Mucosa of descending colon (tissue), 3 donors: ENCODE measurements at regions not wholly inside any gene's neighbourhood (a gene's known extent, or its start where the extent isn't known, plus 50 kb on each side); places are given as distances from the start of the nearest gene placed in this dataset.

Experiments used
- ATAC-seq: fragments of 200-7000 bp; cut with Tn5 transposase; one replicate; pipeline ENCODE4 v1.9.1; 2020; ENCODE audit warnings: mild to moderate bottlenecking, moderate library complexity
- DNase-seq, 3 donors: peaks; one replicate each; pipeline ENCODE4 v3.0.0-alpha.2; 2020
- H3K36me3 ChIP-seq: fragments of 200-600 bp; one replicate; pipeline ENCODE4 v1.8.0; 2021; ENCODE audit warnings: low read depth, mild to moderate bottlenecking
- H3K4me1 ChIP-seq: fragments of 200-600 bp; one replicate; pipeline ENCODE4 v1.8.0; 2021; ENCODE audit warnings: low read depth, mild to moderate bottlenecking
- H3K4me3 ChIP-seq: fragments of 200-600 bp; one replicate; pipeline ENCODE4 v1.8.0; 2021; ENCODE audit warnings: mild to moderate bottlenecking
- H3K9me3 ChIP-seq: fragments of 200-600 bp; one replicate; pipeline ENCODE4 v1.8.0; 2021; ENCODE audit warnings: mild to moderate bottlenecking
- CTCF ChIP-seq: fragments of 200-600 bp; IDR thresholded peaks from one replicate; pipeline ENCODE4 v1.8.0; 2022; ENCODE audit warnings: antibody characterized with exemption, mild to moderate bottlenecking
- intact Hi-C, 2 donors: fragments of 100-400 bp; cut with DNase I in 1 of 2; cut with micrococcal nuclease in 1 of 2; formaldehyde crosslinking; loops; one replicate each; pipeline versions ENCODE4 v1.11.0 to v1.11.1; 2022; cut with DNase I, micrococcal nuclease
- donor health status: DM: no; HTN: no; CAD: no; lungs with moderate emphysema.
- donor health status: DM: no; HTN: no; CAD: no.
- donor health status: DM: no; HTN: yes; CAD: no.

GRCh38 chr5:166382031-166382430 is 1909.4 kb upstream of the WWC1 start:
- TF ChIP-seq CTCF, result no peak
- Histone ChIP-seq H3K9me3 (peaks cover 26% of the 10 kb centered on the region), H3K4me1 (no peaks in the 10 kb centered on the region), H3K36me3 (no peaks in the 10 kb centered on the region), H3K4me3 (no peak overlapping the region)
- DNase-seq (no peak), ATAC-seq (no peak)
- intact Hi-C loops, result no loop called here

GRCh38 chr5:166398131-166398530 is 1893.3 kb upstream of the WWC1 start:
- Histone ChIP-seq H3K4me3 (no peak overlapping the region), H3K9me3 (peaks cover 9% of the 10 kb centered on the region), H3K36me3 (no peaks in the 10 kb centered on the region), H3K4me1 (no peaks in the 10 kb centered on the region)
- intact Hi-C loops, result no loop called here
- no peak for ATAC-seq
- no peak for TF ChIP-seq CTCF
- DNase-seq, result no peak

- no peak for TF ChIP-seq CTCF
- Histone ChIP-seq H3K36me3 (no peaks in the 10 kb centered on the region), H3K9me3 (peaks cover 8% of the 10 kb centered on the region), H3K4me3 (no peak overlapping the region), H3K4me1 (no peaks in the 10 kb centered on the region)
- ATAC-seq, result no peak
- no peak for DNase-seq
- intact Hi-C loops, result no loop called here
Measured at GRCh38 chr5:166399781-166400180, 1891.7 kb upstream of the WWC1 start.

GRCh38 chr5:166401391-166401790 is 1890.1 kb upstream of the WWC1 start:
- intact Hi-C loops, result no loop called here

GRCh38 chr5:166412191-166412590 is 1879.3 kb upstream of the WWC1 start:
- no peak for DNase-seq
- H3K4me3 ChIP-seq, result no peak overlapping the region
- intact Hi-C loops, result no loop called here
- no peak for TF ChIP-seq CTCF
- no peaks in the 10 kb centered on the region for H3K4me1 ChIP-seq
- no peak for ATAC-seq
- H3K36me3 ChIP-seq, result no peaks in the 10 kb centered on the region
- peaks cover 11% of the 10 kb centered on the region for H3K9me3 ChIP-seq

More at GRCh38 chr5:166401391-166401790, 1890.1 kb upstream of the WWC1 start:
- no peak for ATAC-seq
- H3K9me3 ChIP-seq, result peaks cover 9% of the 10 kb centered on the region
- H3K36me3 ChIP-seq, result no peaks in the 10 kb centered on the region
- no peak for DNase-seq
- H3K4me3 ChIP-seq, result no peak overlapping the region
- H3K4me1 ChIP-seq, result no peaks in the 10 kb centered on the region
- TF ChIP-seq CTCF, result no peak

GRCh38 chr5:166427211-166427610 is 1864.2 kb upstream of the WWC1 start:
- ATAC-seq, result no peak
- intact Hi-C loops, result no loop called here
- no peak overlapping the region for H3K4me3 ChIP-seq
- no peaks in the 10 kb centered on the region for H3K4me1 ChIP-seq
- no peak for TF ChIP-seq CTCF
- DNase-seq, result no peak
- peaks cover 6% of the 10 kb centered on the region for H3K9me3 ChIP-seq
- no peaks in the 10 kb centered on the region for H3K36me3 ChIP-seq
